OCI-LY3 (cell line): ENCODE measurements at regions not wholly inside any gene's neighbourhood (a gene's known extent, or its start where the extent isn't known, plus 50 kb on each side); places are given as distances from the start of the nearest gene placed in this dataset.

ENCODE experiments used
- EZH2phosphoT487 ChIP-seq: fragments of 200-600 bp; shearing (Covaris generic); IDR thresholded peaks from 2 replicates; pipeline ENCODE4 v1.6.1; 2018; ENCODE audit warnings: antibody characterized with exemption, mixed run types, low read depth
- TF ChIP-seq, protein P1 (sequence below): fragments of 200-600, 300-600 bp; sonication (generic); IDR thresholded peaks from 2 replicates; pipeline ENCODE4 v1.5.1; 2014; ENCODE audit warnings: antibody characterized with exemption, low read length, low read depth

DNA sequence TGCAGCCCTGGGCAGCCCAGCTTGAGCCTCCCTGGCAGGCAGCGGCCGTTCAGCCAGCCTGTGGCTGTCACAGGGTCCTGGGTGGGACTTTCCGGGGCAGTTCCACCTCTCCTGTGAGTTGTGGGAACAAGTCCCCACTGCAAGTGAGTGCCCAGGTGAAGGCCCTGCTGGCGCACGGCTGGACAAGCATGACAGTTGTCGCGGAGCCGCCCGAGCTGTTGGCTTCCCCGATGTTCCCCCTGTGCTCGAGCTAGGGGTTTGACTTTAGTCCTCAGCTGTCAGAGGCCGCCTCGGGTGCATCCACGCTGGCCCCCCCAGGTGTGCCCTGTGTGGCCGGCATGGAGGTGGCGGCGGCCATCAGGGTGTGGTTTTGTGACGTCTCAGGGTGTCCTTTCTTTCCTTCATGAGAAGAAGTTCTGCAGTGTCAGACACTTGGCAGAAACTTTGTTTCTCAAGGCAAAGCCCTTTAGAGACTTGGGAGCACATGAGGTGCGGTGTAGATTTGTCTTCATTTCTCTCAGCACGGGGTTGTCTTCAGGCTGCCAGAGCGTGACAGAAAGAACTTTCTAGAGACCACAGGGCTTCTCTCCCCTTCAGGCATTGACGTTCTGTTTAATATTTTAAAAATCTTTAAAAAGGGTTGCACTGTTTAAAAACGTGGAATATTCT is 69.4 kb upstream of the HGFAC start:
- TF ChIP-seq, protein P1, sequence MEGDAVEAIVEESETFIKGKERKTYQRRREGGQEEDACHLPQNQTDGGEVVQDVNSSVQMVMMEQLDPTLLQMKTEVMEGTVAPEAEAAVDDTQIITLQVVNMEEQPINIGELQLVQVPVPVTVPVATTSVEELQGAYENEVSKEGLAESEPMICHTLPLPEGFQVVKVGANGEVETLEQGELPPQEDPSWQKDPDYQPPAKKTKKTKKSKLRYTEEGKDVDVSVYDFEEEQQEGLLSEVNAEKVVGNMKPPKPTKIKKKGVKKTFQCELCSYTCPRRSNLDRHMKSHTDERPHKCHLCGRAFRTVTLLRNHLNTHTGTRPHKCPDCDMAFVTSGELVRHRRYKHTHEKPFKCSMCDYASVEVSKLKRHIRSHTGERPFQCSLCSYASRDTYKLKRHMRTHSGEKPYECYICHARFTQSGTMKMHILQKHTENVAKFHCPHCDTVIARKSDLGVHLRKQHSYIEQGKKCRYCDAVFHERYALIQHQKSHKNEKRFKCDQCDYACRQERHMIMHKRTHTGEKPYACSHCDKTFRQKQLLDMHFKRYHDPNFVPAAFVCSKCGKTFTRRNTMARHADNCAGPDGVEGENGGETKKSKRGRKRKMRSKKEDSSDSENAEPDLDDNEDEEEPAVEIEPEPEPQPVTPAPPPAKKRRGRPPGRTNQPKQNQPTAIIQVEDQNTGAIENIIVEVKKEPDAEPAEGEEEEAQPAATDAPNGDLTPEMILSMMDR, result no peak
- TF ChIP-seq EZH2phosphoT487, result no peak
